Skeletal muscle tissue (tissue), 3 donors: ENCODE measurements at regions not wholly inside any gene's neighbourhood (a gene's known extent, or its start where the extent isn't known, plus 50 kb on each side); places are given as distances from the start of the nearest gene placed in this dataset.

Source experiments
- H3K27ac ChIP-seq: one replicate; pipeline ENCODE4 v1.7.0; 2013; ENCODE audit warnings: mild to moderate bottlenecking, low read depth, low read length, inconsistent platforms
- H3K27me3 ChIP-seq, 3 donors: one replicate each; pipeline ENCODE4 v1.7.0; 2013; ENCODE audit warnings: low read length in 3 of 3; ENCODE audit not compliant: control insufficient read depth in 3 of 3, insufficient read depth in 3 of 3
- H3K36me3 ChIP-seq, 3 donors: one replicate each; pipeline ENCODE4 v1.7.0; 2013; ENCODE audit warnings: low read length in 3 of 3; ENCODE audit not compliant: control insufficient read depth in 3 of 3, insufficient read depth in 3 of 3
- H3K4me1 ChIP-seq, 3 donors: one replicate each; pipeline ENCODE4 v1.7.0; 2013; ENCODE audit warnings: low read length in 3 of 3, mild to moderate bottlenecking in 3 of 3; ENCODE audit not compliant: control insufficient read depth in 3 of 3, insufficient read depth in 3 of 3
- H3K4me3 ChIP-seq, 3 donors: one replicate each; pipeline ENCODE4 v1.7.0; 2013; ENCODE audit warnings: low read length in 3 of 3
- H3K9ac ChIP-seq, 3 donors: one replicate each; pipeline ENCODE4 v1.7.0; 2013; ENCODE audit warnings: low read length in 3 of 3, mild to moderate bottlenecking in 3 of 3, moderate library complexity in 2 of 3, low read depth in 1 of 3
- H3K9me3 ChIP-seq, 3 donors: one replicate each; pipeline ENCODE4 v1.7.0; 2013; ENCODE audit warnings: low read length in 3 of 3; ENCODE audit not compliant: control insufficient read depth in 3 of 3
- donor health status: Osteomylitis.

DNA sequence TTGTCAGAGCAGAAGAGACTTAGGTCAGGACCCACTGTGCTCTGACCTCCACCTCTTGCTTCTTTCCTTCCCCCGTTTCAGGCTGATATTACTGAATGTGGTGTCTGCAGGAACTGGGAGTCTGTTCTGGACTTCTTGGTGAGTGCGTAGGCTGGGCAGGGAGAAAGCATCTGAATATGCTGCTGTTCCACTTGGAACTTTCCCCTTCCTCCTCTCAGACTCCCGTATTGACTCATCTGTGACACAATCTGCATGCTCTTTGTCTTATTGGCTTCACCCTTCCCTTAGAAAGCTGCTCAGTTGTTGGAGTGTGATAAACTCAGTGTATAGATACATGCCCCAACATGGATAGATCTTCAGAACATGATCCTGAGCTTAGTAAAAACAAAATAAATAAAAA lies 137.6 kb upstream of the HABP2 start:
- Histone ChIP-seq H3K27me3 (peaks cover 0 to 7% (median 5%) of the 10 kb centered on the region in 3 donors), H3K9me3 (peaks cover 3 to 6% (median 5%) of the 10 kb centered on the region in 3 donors), H3K9ac (no peak overlapping the region), H3K4me3 (no peak overlapping the region), H3K27ac (peak overlapping the region; percentile 29), H3K36me3 (no peaks in the 10 kb centered on the region), H3K4me1 (peaks cover 0 to 3% (median 0%) of the 10 kb centered on the region in 3 donors)

DNA sequence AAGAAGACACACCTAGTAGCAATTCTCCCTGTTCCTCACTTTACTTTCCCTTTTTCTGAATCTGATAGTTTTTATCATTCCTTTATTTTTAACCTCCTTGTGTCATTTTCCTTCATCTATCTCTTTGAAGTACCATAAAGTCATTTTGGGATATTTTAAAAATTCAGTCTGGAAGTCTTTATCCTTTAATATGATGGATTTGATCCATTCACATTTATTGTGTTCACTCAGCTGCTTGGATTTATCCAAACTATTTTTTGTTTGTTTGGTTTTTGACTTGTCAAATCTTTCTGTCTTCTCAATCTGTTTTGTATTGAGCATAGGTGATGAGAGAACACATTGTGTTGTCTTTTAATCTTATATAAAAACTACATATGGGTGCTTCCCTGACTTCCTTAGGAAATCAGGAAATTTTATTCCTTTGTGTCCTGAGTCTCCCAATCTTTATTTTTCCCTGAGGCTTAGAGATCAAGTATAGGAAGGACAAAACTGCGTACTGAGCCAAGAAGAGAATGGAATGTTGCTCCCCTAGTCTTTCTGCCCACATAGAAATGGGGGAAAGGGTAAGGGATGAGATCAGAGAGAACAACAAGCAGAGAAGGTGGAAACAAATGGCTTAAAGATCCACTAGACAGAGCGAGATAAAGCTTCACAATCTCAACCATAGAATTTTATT lies 132.7 kb upstream of the HABP2 start:
- Histone ChIP-seq H3K4me3 (no peak overlapping the region), H3K27me3 (peaks cover 5 to 7% (median 5%) of the 10 kb centered on the region in 3 donors), H3K9me3 (peaks cover 3 to 6% (median 5%) of the 10 kb centered on the region in 3 donors), H3K9ac (no peak overlapping the region), H3K27ac (no peak overlapping the region), H3K36me3 (no peaks in the 10 kb centered on the region), H3K4me1 (peaks cover 5 to 18% (median 6%) of the 10 kb centered on the region in 3 donors)

DNA sequence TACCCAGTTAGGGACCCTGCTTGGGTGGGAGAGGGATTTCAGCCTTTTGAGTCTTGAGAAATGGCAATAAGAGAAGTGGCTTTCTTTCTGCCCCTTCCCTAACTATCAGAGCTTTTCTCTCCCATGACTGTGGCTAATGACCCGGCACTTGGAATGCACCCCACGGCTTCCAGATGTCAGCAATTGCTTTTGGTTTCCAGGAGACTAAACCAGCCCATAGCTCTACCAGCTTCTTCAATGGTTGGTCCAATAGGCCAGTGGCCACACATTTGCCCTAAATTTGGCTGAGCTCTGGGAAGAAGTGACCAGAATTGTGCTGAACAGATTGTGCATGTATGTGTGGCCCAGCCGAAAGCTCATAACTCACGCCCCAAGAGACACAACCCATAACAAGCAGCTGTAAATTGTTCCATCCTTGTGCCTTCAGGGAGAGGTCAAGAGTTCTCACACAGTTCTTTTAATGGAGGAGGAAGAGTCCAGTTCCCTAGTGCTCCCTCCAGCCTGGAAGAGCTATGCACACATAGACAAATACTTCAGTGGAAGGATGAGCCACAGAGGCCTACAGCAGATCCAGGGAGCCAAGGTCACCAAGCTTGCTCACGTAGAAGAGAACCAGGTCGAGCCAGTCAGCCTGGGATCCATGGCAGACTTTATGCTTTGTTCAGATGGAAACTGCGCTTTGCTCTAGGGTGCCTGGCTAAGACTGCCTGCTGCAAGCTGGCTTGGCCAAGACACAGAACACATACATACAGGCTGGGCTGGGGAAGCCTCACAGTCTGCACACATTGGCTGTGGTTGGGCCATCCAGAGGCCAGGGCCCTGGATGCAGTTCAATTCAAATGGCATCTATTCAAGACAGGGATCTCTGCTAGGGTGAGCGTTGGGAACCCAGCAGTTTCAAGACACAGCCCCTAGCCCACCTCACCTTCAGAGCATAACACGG lies 131.8 kb upstream of the HABP2 start:
- Histone ChIP-seq H3K27ac (no peak overlapping the region), H3K36me3 (no peaks in the 10 kb centered on the region), H3K4me3 (no peak overlapping the region), H3K9ac (no peak overlapping the region), H3K27me3 (peaks cover 3 to 6% (median 5%) of the 10 kb centered on the region in 3 donors), H3K9me3 (peaks cover 3 to 6% (median 5%) of the 10 kb centered on the region in 3 donors), H3K4me1 (peaks cover 5 to 15% (median 6%) of the 10 kb centered on the region in 3 donors)

DNA sequence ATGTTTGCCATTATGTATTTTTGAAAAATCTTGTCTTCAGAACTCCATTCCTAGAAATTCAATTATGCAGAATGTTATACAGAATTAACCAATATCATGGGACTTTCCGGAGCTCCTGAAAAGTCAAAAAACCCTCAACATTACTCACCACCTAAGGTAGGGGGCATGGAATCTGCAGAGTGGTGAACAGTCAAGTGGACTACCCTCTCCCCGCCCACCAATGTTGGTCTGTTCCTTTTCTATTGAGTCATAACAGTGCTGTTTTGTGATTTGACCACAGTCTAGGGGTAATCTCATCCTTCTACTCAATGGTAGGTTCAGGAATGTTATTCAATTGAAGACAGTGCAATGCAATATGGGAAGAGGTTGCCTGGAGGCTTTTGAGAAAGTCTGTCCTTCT lies 130.5 kb upstream of the HABP2 start:
- Histone ChIP-seq H3K9me3 (peaks cover 3 to 6% (median 5%) of the 10 kb centered on the region in 3 donors), H3K36me3 (no peaks in the 10 kb centered on the region), H3K9ac (no peak overlapping the region), H3K4me1 (peaks cover 6 to 15% (median 8%) of the 10 kb centered on the region in 3 donors), H3K4me3 (no peak overlapping the region), H3K27me3 (peaks cover 3 to 6% (median 5%) of the 10 kb centered on the region in 3 donors), H3K27ac (no peak overlapping the region)

DNA sequence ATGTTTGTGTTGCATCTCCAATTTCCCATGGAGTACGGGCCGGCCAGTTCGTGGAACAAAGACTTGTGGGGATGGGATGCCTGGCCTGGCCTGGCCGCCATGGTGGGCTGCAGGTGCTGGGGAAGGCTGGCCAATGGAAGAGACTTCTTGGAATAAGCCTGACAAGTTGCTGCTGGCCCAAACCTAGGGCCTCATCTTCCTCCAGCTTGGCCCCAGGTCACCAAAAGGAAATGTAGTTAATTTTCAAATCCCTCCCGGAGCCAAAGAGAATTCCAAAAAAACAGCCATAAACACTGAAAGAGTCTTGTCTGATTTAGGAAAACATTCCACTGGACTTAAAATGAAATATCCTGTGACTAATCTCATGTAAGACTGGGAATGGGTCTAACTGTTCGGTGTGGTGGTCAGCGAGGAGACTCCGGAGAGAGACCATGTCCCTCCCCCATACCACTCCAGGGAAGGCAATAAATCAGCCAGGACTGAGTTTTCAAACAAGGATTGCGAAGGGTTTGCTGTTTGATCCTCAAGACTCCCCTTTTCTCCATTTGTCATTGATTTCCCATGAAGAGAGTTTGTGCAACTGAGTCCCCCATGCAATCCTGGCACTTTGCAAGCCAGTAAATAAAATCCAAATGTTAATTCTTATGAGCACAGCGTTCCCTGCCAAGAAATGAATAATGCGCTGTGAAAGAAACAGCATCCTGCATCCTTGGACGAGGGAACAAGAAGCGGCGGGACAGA lies 128.7 kb upstream of the HABP2 start:
- H3K27ac ChIP-seq = no peak overlapping the region
- H3K36me3 ChIP-seq = no peaks in the 10 kb centered on the region
- no peak overlapping the region for H3K9ac ChIP-seq
- H3K4me1 ChIP-seq = peaks cover 6 to 15% (median 8%) of the 10 kb centered on the region in 3 donors
- peaks cover 3 to 6% (median 5%) of the 10 kb centered on the region in 3 donors for H3K9me3 ChIP-seq
- H3K27me3 ChIP-seq = peaks cover 0 to 6% (median 0%) of the 10 kb centered on the region in 3 donors
- no peak overlapping the region for H3K4me3 ChIP-seq

DNA sequence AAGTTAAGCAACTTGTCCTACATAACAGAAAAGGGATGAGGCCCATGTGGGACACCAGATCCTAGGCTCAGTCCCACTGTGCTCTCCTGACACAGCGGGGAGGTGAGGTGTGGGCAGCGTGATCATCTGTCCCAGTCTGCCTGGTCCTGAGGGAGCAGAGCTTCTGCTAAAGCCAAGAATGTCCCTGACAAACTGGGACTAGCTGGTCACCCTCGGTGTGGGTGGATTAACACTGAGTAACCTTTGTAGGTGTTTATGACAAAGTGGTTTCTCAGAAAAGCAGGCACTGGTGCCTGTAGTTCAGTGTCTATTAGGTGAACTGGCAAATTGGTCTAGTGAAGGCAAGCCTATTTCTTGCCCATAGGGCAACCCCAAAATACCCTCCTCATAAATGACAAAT lies 127.8 kb upstream of the HABP2 start:
- Histone ChIP-seq H3K9ac (no peak overlapping the region), H3K36me3 (no peaks in the 10 kb centered on the region), H3K4me1 (peaks cover 6 to 15% (median 8%) of the 10 kb centered on the region in 3 donors), H3K9me3 (peaks cover 0 to 3% (median 3%) of the 10 kb centered on the region in 3 donors), H3K27ac (no peak overlapping the region), H3K27me3 (peaks cover 0 to 6% (median 0%) of the 10 kb centered on the region in 3 donors), H3K4me3 (no peak overlapping the region)

DNA sequence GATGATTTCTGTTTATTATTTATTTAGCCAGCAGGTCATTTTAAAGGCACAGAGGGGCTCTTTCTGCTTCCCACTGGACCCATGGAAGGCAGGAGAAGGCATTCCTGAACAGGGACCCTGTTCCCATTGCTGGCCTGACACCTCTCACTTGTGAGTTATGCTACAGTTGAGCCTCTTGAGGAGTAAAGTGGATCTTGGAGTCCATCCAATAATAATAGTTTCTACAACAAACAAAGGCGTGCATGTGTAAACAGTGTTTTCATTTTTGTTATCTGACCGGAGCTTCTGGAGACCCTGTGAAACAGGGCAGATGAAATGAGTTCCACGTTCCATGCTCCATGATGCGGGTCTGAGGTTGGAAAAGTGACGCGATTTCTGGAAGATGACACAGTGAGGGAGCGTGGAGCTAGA lies 127.3 kb upstream of the HABP2 start:
- H3K9ac ChIP-seq = no peak overlapping the region
- H3K27ac ChIP-seq = no peak overlapping the region

DNA sequence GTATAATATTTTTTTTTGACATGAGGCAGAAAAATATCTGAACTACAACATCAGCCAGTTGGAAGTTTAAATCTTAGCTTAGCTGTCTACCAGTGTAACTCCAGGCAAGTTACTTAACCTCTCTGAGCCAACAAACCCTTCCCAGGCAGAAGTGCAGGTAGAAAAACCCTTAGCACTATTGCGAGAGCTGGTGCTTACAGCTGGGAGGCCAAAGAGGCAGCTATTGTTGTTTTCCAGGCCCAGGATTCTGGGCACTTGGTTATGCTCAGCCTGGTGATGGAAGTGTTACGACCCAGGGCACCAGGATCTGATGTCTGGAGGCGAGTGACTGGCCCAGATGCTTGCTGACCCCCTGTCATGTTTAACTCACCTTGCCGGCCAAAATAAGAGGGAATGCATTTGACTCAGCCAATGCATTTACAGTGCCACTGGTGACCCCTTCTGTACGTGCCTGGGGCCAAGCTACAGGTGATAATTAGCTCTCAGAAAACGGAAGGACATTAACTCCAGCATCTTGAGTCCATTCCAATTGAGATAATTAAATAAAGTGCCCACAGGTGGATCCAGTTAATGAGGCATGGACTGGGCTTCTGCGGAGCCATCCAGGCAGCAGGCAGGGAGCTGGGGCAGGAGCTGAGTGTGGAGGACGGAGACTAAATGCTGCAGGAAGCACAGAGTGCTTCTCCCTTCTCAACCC lies 126.5 kb upstream of the HABP2 start:
- H3K36me3 ChIP-seq = no peaks in the 10 kb centered on the region
- peaks cover 6 to 12% (median 6%) of the 10 kb centered on the region in 3 donors for H3K4me1 ChIP-seq
- no peaks in the 10 kb centered on the region for H3K9me3 ChIP-seq
- no peak overlapping the region for H3K4me3 ChIP-seq
- H3K27ac ChIP-seq = no peak overlapping the region
- peaks cover 0 to 6% (median under 1%) of the 10 kb centered on the region in 3 donors for H3K27me3 ChIP-seq
- H3K9ac ChIP-seq = no peak overlapping the region

More for the DNA sequence above, 127.3 kb upstream of the HABP2 start:
- peaks cover 0 to 6% (median 0%) of the 10 kb centered on the region in 3 donors for H3K27me3 ChIP-seq
- no peak overlapping the region for H3K4me3 ChIP-seq
- H3K9me3 ChIP-seq = peaks cover 0 to 3% (median under 1%) of the 10 kb centered on the region in 3 donors
- H3K4me1 ChIP-seq = peaks cover 6 to 15% (median 8%) of the 10 kb centered on the region in 3 donors
- no peaks in the 10 kb centered on the region for H3K36me3 ChIP-seq

DNA sequence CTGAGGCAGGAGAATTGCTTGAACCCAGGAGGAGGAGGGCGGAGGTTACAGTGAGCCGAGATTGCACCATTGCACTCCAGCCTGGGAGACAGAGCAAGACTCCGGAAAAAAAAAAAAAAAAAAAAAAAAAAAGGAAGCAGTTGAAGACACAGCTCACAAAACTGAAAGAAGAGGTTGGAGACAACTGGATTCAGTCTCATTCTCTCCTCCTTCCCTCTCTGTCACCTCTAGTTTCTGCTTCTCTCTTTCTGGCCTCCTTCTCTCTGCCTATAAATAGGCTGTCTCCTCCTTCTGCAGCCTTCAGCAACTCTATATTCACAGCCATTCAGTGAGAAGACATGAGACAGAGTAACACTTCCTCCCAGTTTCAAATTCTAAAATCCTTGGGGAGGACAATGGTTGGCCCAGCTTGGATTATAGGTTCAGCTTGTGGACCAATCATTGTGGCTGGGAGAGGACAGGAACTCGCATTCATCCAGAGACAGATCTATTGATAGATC lies 125.6 kb upstream of the HABP2 start:
- Histone ChIP-seq H3K4me3 (no peak overlapping the region), H3K4me1 (peaks cover 6 to 9% (median 6%) of the 10 kb centered on the region in 3 donors), H3K27me3 (peaks cover 0 to 8% (median 6%) of the 10 kb centered on the region in 3 donors), H3K36me3 (no peaks in the 10 kb centered on the region), H3K27ac (no peak overlapping the region), H3K9me3 (no peaks in the 10 kb centered on the region), H3K9ac (no peak overlapping the region)
